ENCODE measurements at regions not wholly inside any gene's neighbourhood (a gene's known extent, or its start where the extent isn't known, plus 50 kb on each side); places are given as distances from the start of the nearest gene placed in this dataset.

DNA sequence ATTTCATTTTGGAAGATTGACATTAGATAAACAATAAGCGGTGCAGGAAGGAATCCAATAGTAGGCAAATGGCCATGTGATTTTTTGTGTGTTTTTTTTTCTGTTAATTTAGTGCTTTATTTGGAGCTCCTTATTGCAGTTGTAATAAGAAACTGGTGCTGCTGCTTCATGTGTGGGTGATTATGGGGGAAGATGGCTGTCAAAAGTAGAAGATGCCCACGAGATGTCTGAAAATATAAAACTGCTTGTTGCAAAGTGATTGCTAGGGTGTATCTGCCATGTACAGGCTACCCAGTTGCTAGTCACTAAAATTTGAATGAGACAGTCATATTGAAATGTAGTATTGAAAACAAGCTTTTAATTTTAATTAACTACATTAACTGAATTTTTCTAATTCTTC lies 216.7 kb upstream of the FTMT start:
- TF ChIP-seq, protein P1, sequence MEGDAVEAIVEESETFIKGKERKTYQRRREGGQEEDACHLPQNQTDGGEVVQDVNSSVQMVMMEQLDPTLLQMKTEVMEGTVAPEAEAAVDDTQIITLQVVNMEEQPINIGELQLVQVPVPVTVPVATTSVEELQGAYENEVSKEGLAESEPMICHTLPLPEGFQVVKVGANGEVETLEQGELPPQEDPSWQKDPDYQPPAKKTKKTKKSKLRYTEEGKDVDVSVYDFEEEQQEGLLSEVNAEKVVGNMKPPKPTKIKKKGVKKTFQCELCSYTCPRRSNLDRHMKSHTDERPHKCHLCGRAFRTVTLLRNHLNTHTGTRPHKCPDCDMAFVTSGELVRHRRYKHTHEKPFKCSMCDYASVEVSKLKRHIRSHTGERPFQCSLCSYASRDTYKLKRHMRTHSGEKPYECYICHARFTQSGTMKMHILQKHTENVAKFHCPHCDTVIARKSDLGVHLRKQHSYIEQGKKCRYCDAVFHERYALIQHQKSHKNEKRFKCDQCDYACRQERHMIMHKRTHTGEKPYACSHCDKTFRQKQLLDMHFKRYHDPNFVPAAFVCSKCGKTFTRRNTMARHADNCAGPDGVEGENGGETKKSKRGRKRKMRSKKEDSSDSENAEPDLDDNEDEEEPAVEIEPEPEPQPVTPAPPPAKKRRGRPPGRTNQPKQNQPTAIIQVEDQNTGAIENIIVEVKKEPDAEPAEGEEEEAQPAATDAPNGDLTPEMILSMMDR (IDR thresholded peaks at IDR 0.05): no peak
- no peak for TF ChIP-seq POLR2A (IDR thresholded peaks at IDR 0.05)
